SJCRH30 (cell line): ENCODE measurements at regions not wholly inside any gene's neighbourhood (a gene's known extent, or its start where the extent isn't known, plus 50 kb on each side); places are given as distances from the start of the nearest gene placed in this dataset.

Experiments
- DNase-seq, 2 experiments: peaks; one replicate each; pipeline ENCODE4 v3.0.0-alpha.2; 2015 to 2020
- H3K27ac ChIP-seq: fragments of 250-450 bp; sonication (Bioruptor Pico); 2 replicates; pipeline ENCODE4 v1.5.1; 2020; ENCODE audit warnings: mild to moderate bottlenecking, moderate library complexity
- H3K27me3 ChIP-seq: fragments of 250-450 bp; sonication (Bioruptor Pico); 2 replicates; pipeline ENCODE4 v1.5.1; 2020; ENCODE audit warnings: mild to moderate bottlenecking, moderate library complexity
- H3K36me3 ChIP-seq: fragments of 250-450 bp; sonication (Bioruptor Pico); 2 replicates; pipeline ENCODE4 v1.5.1; 2020; ENCODE audit warnings: mild to moderate bottlenecking, moderate library complexity
- H3K4me1 ChIP-seq: fragments of 250-450 bp; sonication (Bioruptor Pico); 2 replicates; pipeline ENCODE4 v1.5.1; 2020; ENCODE audit warnings: mild to moderate bottlenecking, moderate library complexity
- H3K4me3 ChIP-seq: fragments of 250-450 bp; sonication (Bioruptor Pico); 2 replicates; pipeline ENCODE4 v1.5.1; 2020; ENCODE audit warnings: mild to moderate bottlenecking, moderate library complexity
- H3K9me3 ChIP-seq: fragments of 250-450 bp; sonication (Bioruptor Pico); replicated peaks from 2 replicates; pipeline ENCODE4 v1.5.1; 2020; ENCODE audit warnings: mild to moderate bottlenecking, moderate library complexity

- Histone ChIP-seq H3K4me1 (no peaks in the 10 kb centered on the region; the same call in 1 of the 2 replicates), H3K27ac (no peak overlapping the region), H3K4me3 (no peak overlapping the region), H3K36me3 (no peaks in the 10 kb centered on the region), H3K27me3 (no peaks in the 10 kb centered on the region), H3K9me3 (no peaks in the 10 kb centered on the region)
- DNase-seq, result no peak
Measured at GRCh38 chr12:59093073-59093772, 172.9 kb upstream of the LRIG3 start.

GRCh38 chr12:59088673-59089072 is 168.4 kb upstream of the LRIG3 start:
- Histone ChIP-seq H3K4me1 (peaks cover 31% of the 10 kb centered on the region), H3K27me3 (no peaks in the 10 kb centered on the region), H3K27ac (no peak overlapping the region), H3K36me3 (no peaks in the 10 kb centered on the region), H3K4me3 (no peak overlapping the region), H3K9me3 (no peaks in the 10 kb centered on the region)
- no peak for DNase-seq

GRCh38 chr12:59087691-59088090 is 167.4 kb upstream of the LRIG3 start:
- DNase-seq, result no peak
- H3K36me3 ChIP-seq, result no peaks in the 10 kb centered on the region
- no peak overlapping the region for H3K4me3 ChIP-seq
- H3K27me3 ChIP-seq, result no peaks in the 10 kb centered on the region
- peaks cover 34% of the 10 kb centered on the region for H3K4me1 ChIP-seq
- H3K27ac ChIP-seq, result no peak overlapping the region
- H3K9me3 ChIP-seq, result no peaks in the 10 kb centered on the region

- no peak overlapping the region for H3K4me3 ChIP-seq
- DNase-seq, result no peak
- H3K9me3 ChIP-seq, result no peaks in the 10 kb centered on the region
- peak overlapping the region; percentile 88; the same call in 1 of the 2 replicates for H3K27ac ChIP-seq
- no peaks in the 10 kb centered on the region for H3K36me3 ChIP-seq
- peaks cover 34% of the 10 kb centered on the region for H3K4me1 ChIP-seq
- H3K27me3 ChIP-seq, result no peaks in the 10 kb centered on the region
Measured at GRCh38 chr12:59087077-59087673, 166.9 kb upstream of the LRIG3 start.

GRCh38 chr12:59086126-59086525 is 165.8 kb upstream of the LRIG3 start:
- Histone ChIP-seq H3K27me3 (no peaks in the 10 kb centered on the region), H3K36me3 (no peaks in the 10 kb centered on the region)

GRCh38 chr12:59085690-59086089 is 165.4 kb upstream of the LRIG3 start:
- H3K4me1 ChIP-seq, result peaks cover 34% of the 10 kb centered on the region
- H3K27ac ChIP-seq, result peak overlapping the region; percentile 88
- H3K27me3 ChIP-seq, result no peaks in the 10 kb centered on the region
- DNase-seq, result peak in 1 of 2 experiments; percentile 46
- peak overlapping the region; percentile 41 for H3K4me3 ChIP-seq
- H3K9me3 ChIP-seq, result no peaks in the 10 kb centered on the region
- no peaks in the 10 kb centered on the region for H3K36me3 ChIP-seq

More at GRCh38 chr12:59086126-59086525, 165.8 kb upstream of the LRIG3 start:
- DNase-seq, result no peak
- Histone ChIP-seq H3K4me3 (no peak overlapping the region), H3K27ac (peak overlapping the region; percentile 88), H3K4me1 (peaks cover 34% of the 10 kb centered on the region), H3K9me3 (no peaks in the 10 kb centered on the region)

- peak; percentile 93 to 96 for DNase-seq
- peaks cover 36% of the 10 kb centered on the region for H3K4me1 ChIP-seq
- H3K9me3 ChIP-seq, result no peaks in the 10 kb centered on the region
- H3K27ac ChIP-seq, result peak overlapping the region; percentile 88
- H3K4me3 ChIP-seq, result peak overlapping the region; percentile 41
- no peaks in the 10 kb centered on the region for H3K27me3 ChIP-seq
- no peaks in the 10 kb centered on the region for H3K36me3 ChIP-seq
Measured at GRCh38 chr12:59084511-59085375, 164.4 kb upstream of the LRIG3 start.

GRCh38 chr12:59082952-59083351 is 162.6 kb upstream of the LRIG3 start:
- no peak overlapping the region for H3K4me3 ChIP-seq
- peaks cover 54% of the 10 kb centered on the region for H3K4me1 ChIP-seq
- no peaks in the 10 kb centered on the region for H3K27me3 ChIP-seq

GRCh38 chr12:59080101-59080500 is 159.8 kb upstream of the LRIG3 start:
- no peaks in the 10 kb centered on the region for H3K9me3 ChIP-seq

More at GRCh38 chr12:59082952-59083351, 162.6 kb upstream of the LRIG3 start:
- no peak for DNase-seq
- H3K27ac ChIP-seq, result no peak overlapping the region
- H3K36me3 ChIP-seq, result no peaks in the 10 kb centered on the region
- no peaks in the 10 kb centered on the region for H3K9me3 ChIP-seq

GRCh38 chr12:59079472-59079871 is 159.2 kb upstream of the LRIG3 start:
- Histone ChIP-seq H3K27me3 (no peaks in the 10 kb centered on the region), H3K36me3 (no peaks in the 10 kb centered on the region), H3K4me1 (peaks cover 63% of the 10 kb centered on the region), H3K4me3 (no peak overlapping the region), H3K27ac (peak overlapping the region; percentile 83; the same call in 1 of the 2 replicates), H3K9me3 (no peaks in the 10 kb centered on the region)
- no peak for DNase-seq

More at GRCh38 chr12:59080101-59080500, 159.8 kb upstream of the LRIG3 start:
- H3K4me3 ChIP-seq, result no peak overlapping the region
- DNase-seq, result no peak
- H3K27me3 ChIP-seq, result no peaks in the 10 kb centered on the region
- H3K36me3 ChIP-seq, result no peaks in the 10 kb centered on the region
- peaks cover 59% of the 10 kb centered on the region for H3K4me1 ChIP-seq
- H3K27ac ChIP-seq, result no peak overlapping the region

GRCh38 chr12:59079002-59079401 is 158.7 kb upstream of the LRIG3 start:
- Histone ChIP-seq H3K36me3 (no peaks in the 10 kb centered on the region), H3K27ac (peak overlapping the region; percentile 83; the same call in 1 of the 2 replicates), H3K9me3 (no peaks in the 10 kb centered on the region), H3K27me3 (no peaks in the 10 kb centered on the region), H3K4me3 (no peak overlapping the region), H3K4me1 (peaks cover 59% of the 10 kb centered on the region)
- DNase-seq, result no peak

GRCh38 chr12:59077575-59078426 is 157.5 kb upstream of the LRIG3 start:
- Histone ChIP-seq H3K4me1 (peaks cover 52% of the 10 kb centered on the region), H3K27me3 (no peaks in the 10 kb centered on the region), H3K4me3 (no peak overlapping the region), H3K36me3 (no peaks in the 10 kb centered on the region), H3K9me3 (no peaks in the 10 kb centered on the region), H3K27ac (peak overlapping the region; percentile 83)
- DNase-seq, result peak; percentile 73 to 86

- H3K4me1 ChIP-seq, result peaks cover 52% of the 10 kb centered on the region
- H3K27me3 ChIP-seq, result no peaks in the 10 kb centered on the region
- H3K27ac ChIP-seq, result peak overlapping the region; percentile 83
- no peaks in the 10 kb centered on the region for H3K36me3 ChIP-seq
- H3K9me3 ChIP-seq, result no peaks in the 10 kb centered on the region
- DNase-seq, result no peak
- no peak overlapping the region for H3K4me3 ChIP-seq
Measured at GRCh38 chr12:59077153-59077552, 156.8 kb upstream of the LRIG3 start.

GRCh38 chr12:59076622-59077021 is 156.3 kb upstream of the LRIG3 start:
- Histone ChIP-seq H3K27me3 (no peaks in the 10 kb centered on the region), H3K4me1 (peaks cover 54% of the 10 kb centered on the region), H3K9me3 (no peaks in the 10 kb centered on the region), H3K36me3 (no peaks in the 10 kb centered on the region), H3K27ac (peak overlapping the region; percentile 83), H3K4me3 (no peak overlapping the region)
- DNase-seq, result no peak
